Trophoblast cell (in vitro differentiated cells and primary cell): ENCODE measurements at regions not wholly inside any gene's neighbourhood (a gene's known extent, or its start where the extent isn't known, plus 50 kb on each side); places are given as distances from the start of the nearest gene placed in this dataset.
A peak's percentile ranks its signal among the peaks of the same experiment; 100 is the strongest.

Experiments
- DNase-seq, 2 donors: peaks; one replicate each; pipeline ENCODE4 v3.0.0-alpha.2; 2016
- H2AFZ ChIP-seq: 2 replicates; pipeline ENCODE4 v1.6.1; 2013; ENCODE audit warnings: low read length, moderate library complexity, mild to moderate bottlenecking; ENCODE audit not compliant: insufficient read depth, poor library complexity
- H2AK5ac ChIP-seq: 2 replicates; pipeline ENCODE4 v1.6.1; 2013; ENCODE audit warnings: mild to moderate bottlenecking, low read length
- H2BK120ac ChIP-seq: 2 replicates; pipeline ENCODE4 v1.6.1; 2013; ENCODE audit warnings: low read length, mild to moderate bottlenecking, moderate library complexity; ENCODE audit not compliant: insufficient read depth, poor library complexity
- H2BK12ac ChIP-seq: 2 replicates; pipeline ENCODE4 v1.6.1; 2013; ENCODE audit warnings: mild to moderate bottlenecking, low read length, moderate library complexity
- H2BK5ac ChIP-seq: 2 replicates; pipeline ENCODE4 v1.6.1; 2013; ENCODE audit warnings: low read length, low read depth, moderate library complexity, mild to moderate bottlenecking; ENCODE audit not compliant: poor library complexity
- H3K14ac ChIP-seq: 2 replicates; pipeline ENCODE4 v1.6.1; 2013; ENCODE audit warnings: mild to moderate bottlenecking, low read length
- H3K18ac ChIP-seq: 2 replicates; pipeline ENCODE4 v1.6.1; 2013; ENCODE audit warnings: mild to moderate bottlenecking, low read length
- H3K23ac ChIP-seq: 2 replicates; pipeline ENCODE4 v1.6.1; 2013; ENCODE audit warnings: low read length
- H3K27ac ChIP-seq: 2 replicates; pipeline ENCODE4 v1.5.1; 2013; ENCODE audit warnings: low read depth, mild to moderate bottlenecking, inconsistent platforms, low read length, moderate library complexity
- H3K27me3 ChIP-seq: 2 replicates; pipeline ENCODE4 v1.6.1; 2013; ENCODE audit warnings: inconsistent platforms, mild to moderate bottlenecking, low read length, moderate library complexity; ENCODE audit not compliant: insufficient read depth
- H3K36me3 ChIP-seq, 2 experiments: 1 replicate in 1 of 2; 2 replicates in 1 of 2; pipeline ENCODE4 v1.6.1; 2013; ENCODE audit warnings: low read length in 2 of 2, mild to moderate bottlenecking in 2 of 2, moderate library complexity in 1 of 2; ENCODE audit not compliant: insufficient read depth in 2 of 2, control insufficient read depth in 1 of 2
- H3K4ac ChIP-seq: 2 replicates; pipeline ENCODE4 v1.6.1; 2013; ENCODE audit warnings: low read depth, mild to moderate bottlenecking, low read length, moderate library complexity
- H3K4me1 ChIP-seq, 2 experiments: 1 replicate in 1 of 2; 2 replicates in 1 of 2; pipeline ENCODE4 v1.6.1; 2013; ENCODE audit warnings: low read length in 2 of 2, mild to moderate bottlenecking in 2 of 2, moderate library complexity in 1 of 2; ENCODE audit not compliant: insufficient read depth in 2 of 2, control insufficient read depth in 1 of 2
- H3K4me2 ChIP-seq: 2 replicates; pipeline ENCODE4 v1.6.1; 2013; ENCODE audit warnings: inconsistent platforms, mild to moderate bottlenecking, low read length, moderate library complexity
- H3K4me3 ChIP-seq: 2 replicates; pipeline ENCODE4 v1.5.1; 2013; ENCODE audit warnings: mild to moderate bottlenecking, low read depth, low read length, inconsistent platforms
- H3K79me1 ChIP-seq: one replicate; pipeline ENCODE4 v1.6.1; 2013; ENCODE audit warnings: low read length
- H3K79me2 ChIP-seq: 2 replicates; pipeline ENCODE4 v1.6.1; 2013; ENCODE audit warnings: low read length, mild to moderate bottlenecking; ENCODE audit not compliant: control insufficient read depth, insufficient read depth, poor library complexity
- H3K9ac ChIP-seq: 2 replicates; pipeline ENCODE4 v1.6.1; 2013; ENCODE audit warnings: mild to moderate bottlenecking, low read length
- H3K9me3 ChIP-seq: 2 replicates; pipeline ENCODE4 v1.6.1; 2013; ENCODE audit warnings: low read depth, mild to moderate bottlenecking, control low read depth, inconsistent platforms, low read length; ENCODE audit not compliant: insufficient read depth
- H4K12ac ChIP-seq: 2 replicates; pipeline ENCODE4 v1.6.1; 2013; ENCODE audit warnings: low read depth, mild to moderate bottlenecking, low read length, moderate library complexity
- H4K8ac ChIP-seq: 2 replicates; pipeline ENCODE4 v1.6.1; 2013; ENCODE audit warnings: low read depth, mild to moderate bottlenecking, low read length, moderate library complexity
- H4K91ac ChIP-seq: one replicate; pipeline ENCODE4 v1.6.1; 2013; ENCODE audit warnings: low read depth, mild to moderate bottlenecking, low read length, moderate library complexity
- WGBS: extraction: QIAGEN DNeasy Blood & Tissue Kit; methylation state at CpG from one replicate; pipeline ENCODE4 v1.1.7; 2013; ENCODE audit warnings: missing lambda C conversion rate; ENCODE audit not compliant: insufficient read length, insufficient coverage; ENCODE audit errors: extremely low coverage; 5-methylcytosine and 5-hydroxymethylcytosine counted together

- no peak overlapping the region for H3K18ac ChIP-seq
- no peak overlapping the region for H2BK120ac ChIP-seq
- H3K27ac ChIP-seq: no peak overlapping the region
- H2AFZ ChIP-seq: no peak overlapping the region
- H2AK5ac ChIP-seq: no peak overlapping the region
- WGBS: no CpG with 5 or more reads among the region's 9 CpGs
- H3K79me2 ChIP-seq: no peaks in the 10 kb centered on the region
- H2BK12ac ChIP-seq: no peak overlapping the region
- H3K27me3 ChIP-seq: no peaks in the 10 kb centered on the region
- no peaks in the 10 kb centered on the region for H3K4me1 ChIP-seq
- H3K9ac ChIP-seq: no peak overlapping the region
- no peaks in the 10 kb centered on the region for H3K36me3 ChIP-seq
- no peak overlapping the region for H3K23ac ChIP-seq
- no peaks in the 10 kb centered on the region for H3K79me1 ChIP-seq
- H3K14ac ChIP-seq: no peak overlapping the region
- H3K4me3 ChIP-seq: no peak overlapping the region
- no peak overlapping the region for H2BK5ac ChIP-seq
- H3K4ac ChIP-seq: no peak overlapping the region
- no peak overlapping the region for H4K8ac ChIP-seq
- H3K9me3 ChIP-seq: peaks cover 1% of the 10 kb centered on the region
- H4K91ac ChIP-seq: no peak overlapping the region
- H3K4me2 ChIP-seq: no peak overlapping the region
- H4K12ac ChIP-seq: no peak overlapping the region
- no peak for DNase-seq
Measured at GRCh38 chr17:77610972-77611521, 347.5 kb upstream of the TNRC6C start.

DNA sequence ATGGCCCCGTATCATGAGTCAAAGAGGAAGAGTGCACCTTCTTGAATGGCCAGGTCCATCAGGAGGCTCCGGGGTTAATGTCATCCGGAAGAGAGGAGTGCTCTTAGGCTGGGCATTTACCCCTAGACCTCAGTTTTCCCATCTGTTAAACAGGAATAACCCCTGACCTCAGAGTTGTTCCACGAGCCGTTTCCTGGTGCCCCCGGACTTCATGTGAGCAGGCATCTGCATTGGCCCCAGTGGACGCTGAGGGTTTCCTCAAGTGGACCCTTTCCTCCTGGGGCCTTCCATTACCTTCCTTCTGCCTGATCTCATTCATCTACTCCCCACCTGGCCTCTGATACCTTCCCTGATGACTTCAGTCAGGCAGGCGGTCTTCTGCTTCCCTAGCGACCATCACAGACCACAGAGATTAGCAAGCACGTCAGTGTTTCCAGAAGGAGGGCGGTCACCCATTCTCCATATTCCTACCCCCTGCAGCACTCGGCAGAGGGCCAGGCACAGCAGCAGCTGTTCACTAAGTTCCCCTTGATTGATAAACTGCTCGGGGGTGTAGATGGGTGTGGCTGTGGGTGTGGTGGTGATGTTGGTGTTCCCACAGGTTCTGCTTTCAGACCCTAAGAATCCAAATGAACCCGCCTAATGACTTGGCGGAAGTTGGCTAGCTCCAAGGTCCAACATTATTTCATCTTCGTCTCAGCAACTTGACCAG lies 346.6 kb upstream of the TNRC6C start:
- H3K18ac ChIP-seq: no peak overlapping the region
- H2AFZ ChIP-seq: no peak overlapping the region
- no peaks in the 10 kb centered on the region for H3K4me1 ChIP-seq
- H3K27me3 ChIP-seq: no peaks in the 10 kb centered on the region
- H4K91ac ChIP-seq: no peak overlapping the region
- H3K14ac ChIP-seq: no peak overlapping the region
- H2BK5ac ChIP-seq: no peak overlapping the region
- no peaks in the 10 kb centered on the region for H3K79me2 ChIP-seq
- no peak overlapping the region for H2BK120ac ChIP-seq
- H3K79me1 ChIP-seq: no peaks in the 10 kb centered on the region
- H3K9ac ChIP-seq: no peak overlapping the region
- peaks cover 3% of the 10 kb centered on the region for H3K9me3 ChIP-seq
- H4K8ac ChIP-seq: no peak overlapping the region
- peak overlapping the region; percentile 13 for H3K4me3 ChIP-seq
- H3K27ac ChIP-seq: no peak overlapping the region
- H3K36me3 ChIP-seq: no peaks in the 10 kb centered on the region
- H2AK5ac ChIP-seq: no peak overlapping the region
- H2BK12ac ChIP-seq: no peak overlapping the region
- DNase-seq: no peak
- H3K23ac ChIP-seq: no peak overlapping the region
- WGBS: no CpG with 5 or more reads among the region's 16 CpGs
- no peak overlapping the region for H3K4ac ChIP-seq
- no peak overlapping the region for H3K4me2 ChIP-seq
- no peak overlapping the region for H4K12ac ChIP-seq

DNA sequence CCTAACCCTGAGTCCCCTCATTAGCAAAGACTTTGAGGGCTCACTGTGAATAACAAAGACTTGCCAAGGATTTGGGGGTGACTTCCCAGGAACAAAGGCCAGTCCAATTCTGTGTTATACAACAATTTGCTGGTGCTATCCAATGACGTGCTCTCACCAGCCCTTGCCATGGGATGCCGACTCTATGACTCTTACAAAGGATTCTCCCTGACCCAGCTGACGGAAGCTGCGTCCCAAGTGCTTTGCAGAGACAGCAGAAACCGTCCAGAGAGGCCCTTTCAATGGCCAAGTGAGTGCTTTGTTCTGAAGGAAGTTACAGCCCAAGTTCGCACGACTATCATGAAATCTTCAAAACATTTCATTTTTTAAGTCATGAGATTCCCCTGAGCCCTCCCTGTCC lies 345.3 kb upstream of the TNRC6C start:
- H3K9me3 ChIP-seq: peaks cover 3% of the 10 kb centered on the region
- H3K23ac ChIP-seq: no peak overlapping the region
- no peak for DNase-seq
- WGBS: no CpG with 5 or more reads among the region's 7 CpGs
- H3K4me2 ChIP-seq: no peak overlapping the region
- no peak overlapping the region for H2AK5ac ChIP-seq
- H4K8ac ChIP-seq: no peak overlapping the region
- H4K91ac ChIP-seq: no peak overlapping the region
- H3K4ac ChIP-seq: no peak overlapping the region
- H2BK5ac ChIP-seq: no peak overlapping the region
- no peak overlapping the region for H3K9ac ChIP-seq
- no peaks in the 10 kb centered on the region for H3K4me1 ChIP-seq
- H3K4me3 ChIP-seq: no peak overlapping the region
- no peaks in the 10 kb centered on the region for H3K79me1 ChIP-seq
- no peak overlapping the region for H2BK120ac ChIP-seq
- no peaks in the 10 kb centered on the region for H3K36me3 ChIP-seq
- H3K18ac ChIP-seq: no peak overlapping the region
- no peaks in the 10 kb centered on the region for H3K79me2 ChIP-seq
- no peaks in the 10 kb centered on the region for H3K27me3 ChIP-seq
- no peak overlapping the region for H2BK12ac ChIP-seq
- H2AFZ ChIP-seq: no peak overlapping the region
- no peak overlapping the region for H4K12ac ChIP-seq
- no peak overlapping the region for H3K27ac ChIP-seq
- no peak overlapping the region for H3K14ac ChIP-seq

- no peaks in the 10 kb centered on the region for H3K27me3 ChIP-seq
- H2BK12ac ChIP-seq: no peak overlapping the region
- H3K4ac ChIP-seq: no peak overlapping the region
- peaks cover 3% of the 10 kb centered on the region for H3K9me3 ChIP-seq
- no peaks in the 10 kb centered on the region for H3K79me2 ChIP-seq
- DNase-seq: no peak
- H3K4me3 ChIP-seq: no peak overlapping the region
- H3K14ac ChIP-seq: no peak overlapping the region
- H3K9ac ChIP-seq: no peak overlapping the region
- no peak overlapping the region for H2BK120ac ChIP-seq
- no peak overlapping the region for H3K27ac ChIP-seq
- no peak overlapping the region for H4K91ac ChIP-seq
- H3K36me3 ChIP-seq: no peaks in the 10 kb centered on the region
- no peak overlapping the region for H4K12ac ChIP-seq
- H3K18ac ChIP-seq: no peak overlapping the region
- H2BK5ac ChIP-seq: no peak overlapping the region
- no peaks in the 10 kb centered on the region for H3K79me1 ChIP-seq
- H3K4me1 ChIP-seq: no peaks in the 10 kb centered on the region
- H2AFZ ChIP-seq: no peak overlapping the region
- H4K8ac ChIP-seq: no peak overlapping the region
- no peak overlapping the region for H3K4me2 ChIP-seq
- H3K23ac ChIP-seq: no peak overlapping the region
- WGBS: no CpG with 5 or more reads among the region's 8 CpGs
- H2AK5ac ChIP-seq: no peak overlapping the region
Measured at GRCh38 chr17:77613627-77614026, 344.9 kb upstream of the TNRC6C start.
